Panc1 (cell line): ENCODE measurements at regions not wholly inside any gene's neighbourhood (a gene's known extent, or its start where the extent isn't known, plus 50 kb on each side); places are given as distances from the start of the nearest gene placed in this dataset.

Experiments used
- ATAC-seq: fragments of 200-7000 bp; cut with Tn5 transposase; 2 replicates; pipeline ENCODE4 v1.9.1; 2020; ENCODE audit warnings: mild to moderate bottlenecking, moderate library complexity
- BruUV-seq: library from RNA; stranded (reverse); fragments of 400-500 nt; replicated peaks from 2 replicates; lab custom pipeline; 2021; lab: Mats Ljungman, UMichigan
- CTCF ChIA-PET: fragments of 300-600 bp; sonication (Branson Sonifier 250); formaldehyde crosslinking; loops from one replicate; lab custom pipeline; 2022; ENCODE audit warnings: antibody characterized with exemption; lab: Charles Lee
- POLR2A ChIA-PET: fragments of 300-600 bp; sonication (Branson Sonifier 250); formaldehyde crosslinking; loops from one replicate; lab custom pipeline; 2022; ENCODE audit warnings: antibody characterized with exemption; lab: Charles Lee
- DNase-seq: peaks from one replicate; pipeline ENCODE4 v3.0.0-alpha.2; 2010; ENCODE audit warnings: low read depth, low spot score
- H3K27ac ChIP-seq: 2 replicates; pipeline ENCODE4 v1.5.1; 2011; ENCODE audit warnings: mild to moderate bottlenecking, low read length, inconsistent platforms
- H3K27me3 ChIP-seq: fragments of 200-500 bp; sonication (Bioruptor generic); 2 replicates; pipeline ENCODE4 v1.6.0; 2014; ENCODE audit warnings: low read length, inconsistent platforms; ENCODE audit not compliant: control insufficient read depth, insufficient read depth
- H3K36me3 ChIP-seq: fragments of 200-500 bp; sonication (Bioruptor generic); 2 replicates; pipeline ENCODE4 v1.5.1; 2014; ENCODE audit warnings: inconsistent platforms, mild to moderate bottlenecking, low read length, moderate library complexity; ENCODE audit not compliant: control insufficient read depth, insufficient read depth
- H3K4me1 ChIP-seq: 2 replicates; pipeline ENCODE4 v1.5.1; 2011; ENCODE audit warnings: inconsistent platforms, mild to moderate bottlenecking, low read length, moderate library complexity; ENCODE audit not compliant: control insufficient read depth, insufficient read depth
- H3K4me3 ChIP-seq, 2 experiments: 2 replicates each; pipeline ENCODE4 v1.5.1; 2011 to 2012; ENCODE audit warnings: low read depth in 2 of 2, low read length in 2 of 2, mild to moderate bottlenecking in 2 of 2, inconsistent platforms in 1 of 2, moderate library complexity in 1 of 2
- H3K9me3 ChIP-seq: fragments of 200-500 bp; sonication (Bioruptor generic); 2 replicates; pipeline ENCODE4 v1.5.1; 2014; ENCODE audit warnings: low read depth, mild to moderate bottlenecking, inconsistent platforms, low read length, moderate library complexity; ENCODE audit not compliant: control insufficient read depth, insufficient read depth
- POLR2AphosphoS5 ChIP-seq: IDR thresholded peaks from 2 replicates; pipeline ENCODE4 v1.6.1; 2012; ENCODE audit warnings: mild to moderate bottlenecking, low read depth, low read length, moderate library complexity
- SIN3A ChIP-seq: IDR thresholded peaks from 2 replicates; pipeline ENCODE4 v1.6.1; 2012; ENCODE audit warnings: low read depth, mild to moderate bottlenecking, low read length, moderate library complexity, borderline replicate concordance; ENCODE audit not compliant: insufficient read depth
- TCF7L2 ChIP-seq: IDR thresholded peaks from 2 replicates; pipeline ENCODE4 v1.6.1; 2011; ENCODE audit warnings: mild to moderate bottlenecking, low read depth, low read length, inconsistent platforms
- in situ Hi-C: cut with HindIII; loops from 2 replicates; pipeline ENCODE4 v1.10.0; 2016; ENCODE audit warnings: low sequenced_read_pairs, low pct_unique_long_range_greater_than_20kb
- intact Hi-C: fragments of 100-400 bp; cut with micrococcal nuclease; formaldehyde crosslinking; loops from one replicate; pipeline ENCODE4 v1.10.0; 2022; ENCODE audit not compliant: unreplicated experiment
- TF ChIP-seq, protein P1 (sequence below): fragments of 450-650 bp; IDR thresholded peaks from 2 replicates; pipeline ENCODE4 v1.5.1; 2017; ENCODE audit warnings: mild to moderate bottlenecking
- TF ChIP-seq, protein P2 (sequence below), 2 experiments: IDR thresholded peaks; 2 replicates each; pipeline ENCODE4 v1.6.1; 2011 to 2012; ENCODE audit warnings: low read depth in 2 of 2, control low read depth in 1 of 2, low read length in 1 of 2, mild to moderate bottlenecking in 1 of 2, moderate library complexity in 1 of 2; ENCODE audit not compliant: insufficient read depth in 1 of 2

DNA sequence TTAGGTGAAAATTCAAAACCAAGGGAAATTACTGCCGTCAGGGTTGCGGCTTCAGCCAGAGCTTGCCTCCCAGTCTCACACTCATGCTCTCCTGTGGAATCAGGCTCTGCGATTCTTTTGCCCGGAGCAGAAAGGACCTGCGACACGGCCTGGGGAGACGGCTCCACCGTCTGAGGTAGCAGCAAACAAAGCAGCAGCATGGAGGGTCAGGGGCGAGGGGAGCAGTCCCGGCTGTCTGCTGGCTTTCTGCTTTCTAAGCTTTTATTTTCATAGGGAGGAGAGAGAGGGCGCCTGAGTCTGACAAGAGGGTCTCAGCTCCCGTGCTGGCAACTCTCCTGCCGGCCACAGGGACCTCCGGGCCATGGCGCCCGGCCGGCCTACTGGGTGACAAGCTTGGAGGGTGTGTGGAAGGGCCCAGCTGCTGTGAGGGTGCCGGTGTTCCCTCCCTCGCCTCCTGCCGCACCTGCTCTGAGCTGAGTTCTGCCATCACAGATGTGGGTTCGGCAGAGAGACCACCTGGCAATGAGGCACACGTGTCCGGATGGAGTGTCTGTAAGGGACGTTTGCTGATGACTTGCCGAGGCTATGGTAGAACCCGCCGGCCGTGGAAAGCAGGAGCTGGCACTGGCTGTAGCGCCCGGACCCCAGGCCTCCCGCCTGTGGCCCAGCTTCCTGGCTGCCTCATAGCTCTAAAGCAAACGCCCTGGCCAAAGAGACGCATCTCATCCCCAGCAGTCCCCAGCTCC, 66.2 kb upstream of the CTDP1 start:
- in situ Hi-C loops (no loop called here), intact Hi-C loops (no loop called here)
- BruUV-seq: no TSS peak
- TF ChIP-seq TCF7L2: no peak
- TF ChIP-seq, protein P1, sequence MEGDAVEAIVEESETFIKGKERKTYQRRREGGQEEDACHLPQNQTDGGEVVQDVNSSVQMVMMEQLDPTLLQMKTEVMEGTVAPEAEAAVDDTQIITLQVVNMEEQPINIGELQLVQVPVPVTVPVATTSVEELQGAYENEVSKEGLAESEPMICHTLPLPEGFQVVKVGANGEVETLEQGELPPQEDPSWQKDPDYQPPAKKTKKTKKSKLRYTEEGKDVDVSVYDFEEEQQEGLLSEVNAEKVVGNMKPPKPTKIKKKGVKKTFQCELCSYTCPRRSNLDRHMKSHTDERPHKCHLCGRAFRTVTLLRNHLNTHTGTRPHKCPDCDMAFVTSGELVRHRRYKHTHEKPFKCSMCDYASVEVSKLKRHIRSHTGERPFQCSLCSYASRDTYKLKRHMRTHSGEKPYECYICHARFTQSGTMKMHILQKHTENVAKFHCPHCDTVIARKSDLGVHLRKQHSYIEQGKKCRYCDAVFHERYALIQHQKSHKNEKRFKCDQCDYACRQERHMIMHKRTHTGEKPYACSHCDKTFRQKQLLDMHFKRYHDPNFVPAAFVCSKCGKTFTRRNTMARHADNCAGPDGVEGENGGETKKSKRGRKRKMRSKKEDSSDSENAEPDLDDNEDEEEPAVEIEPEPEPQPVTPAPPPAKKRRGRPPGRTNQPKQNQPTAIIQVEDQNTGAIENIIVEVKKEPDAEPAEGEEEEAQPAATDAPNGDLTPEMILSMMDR: no peak
- TF ChIP-seq, protein P2, sequence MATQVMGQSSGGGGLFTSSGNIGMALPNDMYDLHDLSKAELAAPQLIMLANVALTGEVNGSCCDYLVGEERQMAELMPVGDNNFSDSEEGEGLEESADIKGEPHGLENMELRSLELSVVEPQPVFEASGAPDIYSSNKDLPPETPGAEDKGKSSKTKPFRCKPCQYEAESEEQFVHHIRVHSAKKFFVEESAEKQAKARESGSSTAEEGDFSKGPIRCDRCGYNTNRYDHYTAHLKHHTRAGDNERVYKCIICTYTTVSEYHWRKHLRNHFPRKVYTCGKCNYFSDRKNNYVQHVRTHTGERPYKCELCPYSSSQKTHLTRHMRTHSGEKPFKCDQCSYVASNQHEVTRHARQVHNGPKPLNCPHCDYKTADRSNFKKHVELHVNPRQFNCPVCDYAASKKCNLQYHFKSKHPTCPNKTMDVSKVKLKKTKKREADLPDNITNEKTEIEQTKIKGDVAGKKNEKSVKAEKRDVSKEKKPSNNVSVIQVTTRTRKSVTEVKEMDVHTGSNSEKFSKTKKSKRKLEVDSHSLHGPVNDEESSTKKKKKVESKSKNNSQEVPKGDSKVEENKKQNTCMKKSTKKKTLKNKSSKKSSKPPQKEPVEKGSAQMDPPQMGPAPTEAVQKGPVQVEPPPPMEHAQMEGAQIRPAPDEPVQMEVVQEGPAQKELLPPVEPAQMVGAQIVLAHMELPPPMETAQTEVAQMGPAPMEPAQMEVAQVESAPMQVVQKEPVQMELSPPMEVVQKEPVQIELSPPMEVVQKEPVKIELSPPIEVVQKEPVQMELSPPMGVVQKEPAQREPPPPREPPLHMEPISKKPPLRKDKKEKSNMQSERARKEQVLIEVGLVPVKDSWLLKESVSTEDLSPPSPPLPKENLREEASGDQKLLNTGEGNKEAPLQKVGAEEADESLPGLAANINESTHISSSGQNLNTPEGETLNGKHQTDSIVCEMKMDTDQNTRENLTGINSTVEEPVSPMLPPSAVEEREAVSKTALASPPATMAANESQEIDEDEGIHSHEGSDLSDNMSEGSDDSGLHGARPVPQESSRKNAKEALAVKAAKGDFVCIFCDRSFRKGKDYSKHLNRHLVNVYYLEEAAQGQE (IDR thresholded peaks at IDR 0.05; ENCODE audit: insufficient read depth in 1 of 2, low read depth in 2 of 2, low read length in 1 of 2): no peak
- TF ChIP-seq POLR2AphosphoS5: no peak
- TF ChIP-seq SIN3A: no peak
- Histone ChIP-seq H3K4me1 (no peaks in the 10 kb centered on the region), H3K27me3 (no peaks in the 10 kb centered on the region), H3K4me3 (no peak overlapping the region), H3K9me3 (no peaks in the 10 kb centered on the region), H3K27ac (no peak overlapping the region), H3K36me3 (no peaks in the 10 kb centered on the region)
- ChIA-PET CTCF (no interaction called here), POLR2A (interaction anchor here (0.6 kb wide), 1 partner anchor 299 kb away, joined by 3 read pairs; no protein-coding TSS in a partner anchor)
- ATAC-seq (no peak), DNase-seq (no peak)

DNA sequence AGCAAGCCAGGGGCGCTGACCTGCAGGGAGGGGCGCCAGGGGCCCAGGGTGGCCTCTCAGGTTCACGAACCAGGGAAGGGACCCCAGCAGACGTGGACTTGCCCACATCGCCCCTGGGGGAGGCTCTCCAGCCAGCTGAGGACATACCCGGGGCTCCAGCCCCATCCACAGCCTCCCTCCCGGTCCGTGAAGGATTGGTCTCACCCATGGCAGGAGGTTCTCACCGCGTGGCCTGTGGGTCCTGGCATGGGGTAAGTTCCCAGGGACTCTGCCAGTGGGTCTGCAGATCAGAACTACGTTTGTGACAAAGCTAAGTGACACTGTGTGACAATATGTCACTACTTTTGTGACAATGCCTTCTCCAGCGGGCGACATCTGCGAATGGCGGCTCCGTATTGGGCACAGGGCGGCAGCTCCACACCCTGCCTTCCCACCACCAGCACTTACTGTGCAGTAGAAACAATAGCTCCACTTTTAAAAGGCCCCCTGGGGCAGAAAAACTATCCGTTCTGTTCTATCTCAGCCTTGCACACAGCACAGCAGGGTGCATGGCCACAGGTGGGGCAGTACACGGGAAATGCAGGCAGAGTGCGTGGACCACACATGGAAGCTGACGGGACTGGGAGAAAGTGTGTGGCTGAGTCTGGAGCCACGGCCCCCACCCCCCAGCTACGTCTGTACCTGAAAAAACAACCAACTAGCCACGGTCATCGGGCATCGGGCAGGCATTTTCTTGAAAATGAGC, 65.2 kb upstream of the CTDP1 start:
- no peak overlapping the region for H3K4me3 ChIP-seq
- in situ Hi-C loops: no loop called here
- BruUV-seq: no TSS peak
- intact Hi-C loops: no loop called here
- no peaks in the 10 kb centered on the region for H3K9me3 ChIP-seq
- TF ChIP-seq, protein P2 (IDR thresholded peaks at IDR 0.05; ENCODE audit: insufficient read depth in 1 of 2, low read depth in 2 of 2, low read length in 1 of 2): no peak
- TF ChIP-seq POLR2AphosphoS5 (no peak), TCF7L2 (no peak), SIN3A (no peak)
- TF ChIP-seq, protein P1: no peak
- no peaks in the 10 kb centered on the region for H3K4me1 ChIP-seq
- H3K27ac ChIP-seq: no peak overlapping the region
- ChIA-PET POLR2A (interaction anchor here (0.6 kb wide), 1 partner anchor 300 kb away, joined by 3 read pairs; no protein-coding TSS in a partner anchor), CTCF (no interaction called here)
- no peaks in the 10 kb centered on the region for H3K27me3 ChIP-seq
- ATAC-seq (no peak), DNase-seq (no peak)
- H3K36me3 ChIP-seq: no peaks in the 10 kb centered on the region
